GM10266 (cell line): ENCODE measurements at regions not wholly inside any gene's neighbourhood (a gene's known extent, or its start where the extent isn't known, plus 50 kb on each side); places are given as distances from the start of the nearest gene placed in this dataset.

Experiments
- DNase-seq: peaks from one replicate; pipeline ENCODE4 v3.0.0; 2012; ENCODE audit errors: extremely low spot score
- CTCF ChIP-seq: IDR thresholded peaks from 2 replicates; pipeline ENCODE4 v1.5.1; 2012; ENCODE audit warnings: mild to moderate bottlenecking, low read depth; ENCODE audit not compliant: control insufficient read depth, insufficient read depth; ENCODE audit errors: missing control alignments

- DNase-seq: no peak
- no peak for TF ChIP-seq CTCF
Observed at GRCh38 chr16:51657848-51658247, 506.8 kb upstream of the SALL1 start.

GRCh38 chr16:51655249-51655648 lies 504.2 kb upstream of the SALL1 start:
- no peak for TF ChIP-seq CTCF
- no peak for DNase-seq

GRCh38 chr16:51651061-51651466 lies 500.0 kb upstream of the SALL1 start:
- no peak for DNase-seq
- no peak for TF ChIP-seq CTCF

- no peak for TF ChIP-seq CTCF
- no peak for DNase-seq
Observed at GRCh38 chr16:51649631-51650030, 498.6 kb upstream of the SALL1 start.

- TF ChIP-seq CTCF: no peak
Observed at GRCh38 chr16:51648526-51648925, 497.5 kb upstream of the SALL1 start.

GRCh38 chr16:51641191-51641765 lies 490.2 kb upstream of the SALL1 start:
- no peak for TF ChIP-seq CTCF

More at GRCh38 chr16:51648526-51648925, 497.5 kb upstream of the SALL1 start:
- no peak for DNase-seq

GRCh38 chr16:51640196-51640595 lies 489.1 kb upstream of the SALL1 start:
- TF ChIP-seq CTCF: no peak
- no peak for DNase-seq

More at GRCh38 chr16:51641191-51641765, 490.2 kb upstream of the SALL1 start:
- no peak for DNase-seq
